Panc1 (cell line): ENCODE measurements at regions not wholly inside any gene's neighbourhood (a gene's known extent, or its start where the extent isn't known, plus 50 kb on each side); places are given as distances from the start of the nearest gene placed in this dataset.

Experiments used
- CTCF ChIP-seq: fragments of 450-650 bp; IDR thresholded peaks from 2 replicates; pipeline ENCODE4 v1.5.1; 2017; ENCODE audit warnings: mild to moderate bottlenecking
- POLR2AphosphoS5 ChIP-seq: IDR thresholded peaks from 2 replicates; pipeline ENCODE4 v1.6.1; 2012; ENCODE audit warnings: mild to moderate bottlenecking, low read depth, low read length, moderate library complexity
- REST ChIP-seq, 2 experiments: IDR thresholded peaks; 2 replicates each; pipeline ENCODE4 v1.6.1; 2011 to 2012; ENCODE audit warnings: low read depth in 2 of 2, control low read depth in 1 of 2, low read length in 1 of 2, mild to moderate bottlenecking in 1 of 2, moderate library complexity in 1 of 2; ENCODE audit not compliant: insufficient read depth in 1 of 2
- SIN3A ChIP-seq: IDR thresholded peaks from 2 replicates; pipeline ENCODE4 v1.6.1; 2012; ENCODE audit warnings: low read depth, mild to moderate bottlenecking, low read length, moderate library complexity, borderline replicate concordance; ENCODE audit not compliant: insufficient read depth
- TCF7L2 ChIP-seq: IDR thresholded peaks from 2 replicates; pipeline ENCODE4 v1.6.1; 2011; ENCODE audit warnings: mild to moderate bottlenecking, low read depth, low read length, inconsistent platforms

- TF ChIP-seq REST (IDR thresholded peaks at IDR 0.05; ENCODE audit: insufficient read depth in 1 of 2, low read depth in 2 of 2, low read length in 1 of 2) (no peak), CTCF (no peak), TCF7L2 (no peak), POLR2AphosphoS5 (no peak), SIN3A (no peak)
Measured at GRCh38 chr13:54185785-54186184, 1157.2 kb downstream of the OLFM4 start.
